Keratinocyte (primary cell): ENCODE measurements at regions not wholly inside any gene's neighbourhood (a gene's known extent, or its start where the extent isn't known, plus 50 kb on each side); places are given as distances from the start of the nearest gene placed in this dataset.

ENCODE experiments used
- DNase-seq: peaks from one replicate; pipeline ENCODE4 v3.0.0-alpha.2; 2011; ENCODE audit warnings: low read depth, missing footprints, low spot score
- FAIRE-seq: peaks from 2 replicates; lab custom pipeline; 2011; peaks lifted over from hg19 to GRCh38; lab: Jason Lieb, UNC
- H2AFZ ChIP-seq: 2 replicates; pipeline ENCODE4 v1.6.0; 2012; ENCODE audit warnings: low read length, control low read depth, inconsistent platforms; ENCODE audit not compliant: control insufficient read depth
- H3K27ac ChIP-seq: 2 replicates; pipeline ENCODE4 v1.5.1; 2011; ENCODE audit warnings: low read length; ENCODE audit not compliant: control insufficient read depth, insufficient read depth
- H3K27me3 ChIP-seq: 3 replicates; pipeline ENCODE4 v1.6.0; 2011; ENCODE audit warnings: low read length; ENCODE audit not compliant: control insufficient read depth, insufficient read depth; ENCODE audit errors: extremely low read depth
- H3K36me3 ChIP-seq, 2 experiments: 2 replicates in 1 of 2; 3 replicates in 1 of 2; pipeline ENCODE4 v1.5.1; 2011; ENCODE audit warnings: low read length in 2 of 2, mild to moderate bottlenecking in 1 of 2; ENCODE audit not compliant: control insufficient read depth in 2 of 2, insufficient read depth in 2 of 2; ENCODE audit errors: extremely low read depth in 1 of 2
- H3K4me1 ChIP-seq: 3 replicates; pipeline ENCODE4 v1.5.1; 2011; ENCODE audit warnings: low read length; ENCODE audit not compliant: control insufficient read depth, insufficient read depth; ENCODE audit errors: extremely low read depth
- H3K4me2 ChIP-seq: 3 replicates; pipeline ENCODE4 v1.6.0; 2011; ENCODE audit warnings: low read depth, low read length; ENCODE audit not compliant: control insufficient read depth, insufficient read depth; ENCODE audit errors: extremely low read depth
- H3K4me3 ChIP-seq, 3 experiments: fragments of 200-600 bp in 1 of 3; sonication (generic) in 1 of 3; 2 replicates in 2 of 3; 3 replicates in 1 of 3; pipeline ENCODE4 v1.5.1; 2011 to 2016; ENCODE audit warnings: low read length in 3 of 3, mild to moderate bottlenecking in 3 of 3, control low read depth in 2 of 3, inconsistent platforms in 1 of 3, low read depth in 1 of 3, mixed read lengths in 1 of 3, mixed run types in 1 of 3, moderate library complexity in 1 of 3; ENCODE audit not compliant: control insufficient read depth in 2 of 3, insufficient read depth in 2 of 3; ENCODE audit errors: extremely low read depth in 1 of 3
- H3K79me2 ChIP-seq: 2 replicates; pipeline ENCODE4 v1.6.0; 2012; ENCODE audit warnings: low read length; ENCODE audit not compliant: control insufficient read depth, insufficient read depth
- H3K9ac ChIP-seq: 3 replicates; pipeline ENCODE4 v1.6.0; 2011; ENCODE audit warnings: low read length; ENCODE audit not compliant: control insufficient read depth, insufficient read depth; ENCODE audit errors: extremely low read depth
- H3K9me1 ChIP-seq: 3 replicates; pipeline ENCODE4 v1.6.0; 2011; ENCODE audit warnings: low read length; ENCODE audit not compliant: control insufficient read depth, insufficient read depth; ENCODE audit errors: extremely low read depth
- H3K9me3 ChIP-seq: 2 replicates; pipeline ENCODE4 v1.5.1; 2012; ENCODE audit warnings: low read depth, low read length; ENCODE audit not compliant: control insufficient read depth
- H4K20me1 ChIP-seq: 3 replicates; pipeline ENCODE4 v1.6.0; 2011; ENCODE audit warnings: low read length; ENCODE audit not compliant: control insufficient read depth, insufficient read depth; ENCODE audit errors: extremely low read depth
- EZH2 ChIP-seq: IDR thresholded peaks from one replicate; pipeline ENCODE4 v1.6.1; 2012; ENCODE audit warnings: inconsistent platforms, mild to moderate bottlenecking, low read length, moderate library complexity
- dilution Hi-C: fragments of 300-500 bp; cut with MboI; formaldehyde crosslinking; loops from one replicate; pipeline ENCODE4 v1.7.0; 2020; ENCODE audit warnings: low sequenced_read_pairs; ENCODE audit not compliant: extremely low pct_ligation_motif_present
- TF ChIP-seq, protein P1 (sequence below), 3 experiments: IDR thresholded peaks in 1 of 3; conservative IDR thresholded peaks in 1 of 3; optimal IDR thresholded peaks in 1 of 3; 2 replicates in 2 of 3; 3 replicates in 1 of 3; pipeline versions ENCODE3 to v1.5.1; 2011; ENCODE audit warnings: low read length in 3 of 3, mild to moderate bottlenecking in 3 of 3, moderate library complexity in 2 of 3, control low read depth in 1 of 3, inconsistent platforms in 1 of 3; ENCODE audit not compliant: insufficient read depth in 2 of 3; ENCODE audit errors: extremely low read depth in 1 of 3

GRCh38 chr12:58479401-58479800 lies 440.9 kb downstream of the LRIG3 start:
- H3K27ac ChIP-seq, result no peak overlapping the region
- no peak overlapping the region for H2AFZ ChIP-seq
- dilution Hi-C loops, result no loop called here
- H3K4me2 ChIP-seq, result no peak overlapping the region
- no peaks in the 10 kb centered on the region for H3K36me3 ChIP-seq
- H3K9ac ChIP-seq, result no peak overlapping the region
- H3K79me2 ChIP-seq, result no peaks in the 10 kb centered on the region
- H3K9me1 ChIP-seq, result no peaks in the 10 kb centered on the region
- FAIRE-seq (no peak), DNase-seq (no peak)
- H4K20me1 ChIP-seq, result no peaks in the 10 kb centered on the region
- TF ChIP-seq, protein P1, sequence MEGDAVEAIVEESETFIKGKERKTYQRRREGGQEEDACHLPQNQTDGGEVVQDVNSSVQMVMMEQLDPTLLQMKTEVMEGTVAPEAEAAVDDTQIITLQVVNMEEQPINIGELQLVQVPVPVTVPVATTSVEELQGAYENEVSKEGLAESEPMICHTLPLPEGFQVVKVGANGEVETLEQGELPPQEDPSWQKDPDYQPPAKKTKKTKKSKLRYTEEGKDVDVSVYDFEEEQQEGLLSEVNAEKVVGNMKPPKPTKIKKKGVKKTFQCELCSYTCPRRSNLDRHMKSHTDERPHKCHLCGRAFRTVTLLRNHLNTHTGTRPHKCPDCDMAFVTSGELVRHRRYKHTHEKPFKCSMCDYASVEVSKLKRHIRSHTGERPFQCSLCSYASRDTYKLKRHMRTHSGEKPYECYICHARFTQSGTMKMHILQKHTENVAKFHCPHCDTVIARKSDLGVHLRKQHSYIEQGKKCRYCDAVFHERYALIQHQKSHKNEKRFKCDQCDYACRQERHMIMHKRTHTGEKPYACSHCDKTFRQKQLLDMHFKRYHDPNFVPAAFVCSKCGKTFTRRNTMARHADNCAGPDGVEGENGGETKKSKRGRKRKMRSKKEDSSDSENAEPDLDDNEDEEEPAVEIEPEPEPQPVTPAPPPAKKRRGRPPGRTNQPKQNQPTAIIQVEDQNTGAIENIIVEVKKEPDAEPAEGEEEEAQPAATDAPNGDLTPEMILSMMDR (optimal IDR thresholded peaks at IDR 0.05 in 1 of 3, IDR thresholded peaks at IDR 0.05 in 1 of 3, conservative IDR thresholded peaks at IDR 0.05 in 1 of 3; ENCODE audit: extremely low read depth in 1 of 3, insufficient read depth in 2 of 3, low read length in 3 of 3), result no peak
- no peak for TF ChIP-seq EZH2
- H3K4me1 ChIP-seq, result no peaks in the 10 kb centered on the region
- no peaks in the 10 kb centered on the region for H3K9me3 ChIP-seq
- no peak overlapping the region for H3K4me3 ChIP-seq
- no peaks in the 10 kb centered on the region for H3K27me3 ChIP-seq

GRCh38 chr12:58481811-58482210 lies 438.5 kb downstream of the LRIG3 start:
- H3K79me2 ChIP-seq, result no peaks in the 10 kb centered on the region
- H3K9me1 ChIP-seq, result no peaks in the 10 kb centered on the region
- FAIRE-seq, result no peak

More at GRCh38 chr12:58481811-58482210, 438.5 kb downstream of the LRIG3 start:
- no peaks in the 10 kb centered on the region for H4K20me1 ChIP-seq
- no peak overlapping the region for H3K9ac ChIP-seq
- H3K27me3 ChIP-seq, result no peaks in the 10 kb centered on the region
- no peak overlapping the region for H3K4me2 ChIP-seq
- H2AFZ ChIP-seq, result no peak overlapping the region
- TF ChIP-seq EZH2, result no peak
- TF ChIP-seq, protein P1 (optimal IDR thresholded peaks at IDR 0.05 in 1 of 3, IDR thresholded peaks at IDR 0.05 in 1 of 3, conservative IDR thresholded peaks at IDR 0.05 in 1 of 3; ENCODE audit: extremely low read depth in 1 of 3, insufficient read depth in 2 of 3, low read length in 3 of 3), result no peak
- H3K9me3 ChIP-seq, result no peaks in the 10 kb centered on the region
- dilution Hi-C loops, result no loop called here
- no peaks in the 10 kb centered on the region for H3K4me1 ChIP-seq
- no peak overlapping the region for H3K27ac ChIP-seq
- no peak overlapping the region for H3K4me3 ChIP-seq
- no peaks in the 10 kb centered on the region for H3K36me3 ChIP-seq
- no peak for DNase-seq
